Caco-2 (cell line): ENCODE measurements at regions not wholly inside any gene's neighbourhood (a gene's known extent, or its start where the extent isn't known, plus 50 kb on each side); places are given as distances from the start of the nearest gene placed in this dataset.
A peak's percentile ranks its signal among the peaks of the same experiment; 100 is the strongest.

Source experiments
- BruUV-seq: library from RNA; stranded (reverse); fragments of 400-500 nt; replicated peaks from 2 replicates; lab custom pipeline; 2021; lab: Mats Ljungman, UMichigan
- CTCF ChIA-PET: fragments of 300-600 bp; sonication (Branson Sonifier 250); formaldehyde crosslinking; loops from one replicate; lab custom pipeline; 2022; ENCODE audit warnings: antibody characterized with exemption; lab: Charles Lee
- POLR2A ChIA-PET: fragments of 300-600 bp; sonication (Branson Sonifier 250); formaldehyde crosslinking; loops from one replicate; lab custom pipeline; 2022; ENCODE audit warnings: antibody characterized with exemption; lab: Charles Lee
- DNase-seq, 2 experiments: peaks; one replicate each; pipeline versions ENCODE4 v3.0.0 to v3.0.0-alpha.2; 2020 to 2022
- H3K27me3 ChIP-seq: replicated peaks from 2 replicates; pipeline ENCODE4 v1.6.0; 2011; ENCODE audit warnings: low read length; ENCODE audit not compliant: control insufficient read depth, insufficient read depth
- H3K36me3 ChIP-seq: 2 replicates; pipeline ENCODE4 v1.5.1; 2011; ENCODE audit warnings: low read length; ENCODE audit not compliant: control insufficient read depth, insufficient read depth
- H3K4me1 ChIP-seq: fragments of 250-450 bp; sonication (Bioruptor Pico); 2 replicates; pipeline ENCODE4 v1.5.1; 2020; ENCODE audit warnings: mild to moderate bottlenecking
- H3K4me3 ChIP-seq: 2 replicates; pipeline ENCODE4 v1.5.1; 2011; ENCODE audit warnings: low read depth, mild to moderate bottlenecking, control low read depth, low read length
- H3K9me3 ChIP-seq: fragments of 250-450 bp; sonication (Bioruptor Pico); 2 replicates; pipeline ENCODE4 v1.5.1; 2020; ENCODE audit warnings: mild to moderate bottlenecking, moderate library complexity
- H3K27ac Mint-ChIP-seq: one replicate; pipeline ENCODE4 v1.8.0; 2022; ENCODE audit warnings: mixed read lengths; ENCODE audit not compliant: unreplicated experiment
- H3K27me3 Mint-ChIP-seq: one replicate; pipeline ENCODE4 v1.8.0; 2022; ENCODE audit warnings: mixed read lengths; ENCODE audit not compliant: insufficient read depth, unreplicated experiment
- H3K36me3 Mint-ChIP-seq: one replicate; pipeline ENCODE4 v1.8.0; 2022; ENCODE audit warnings: mild to moderate bottlenecking, mixed read lengths; ENCODE audit not compliant: insufficient read depth, unreplicated experiment
- H3K4me1 Mint-ChIP-seq: one replicate; pipeline ENCODE4 v1.8.0; 2022; ENCODE audit warnings: low read depth, mixed read lengths; ENCODE audit not compliant: unreplicated experiment
- H3K4me3 Mint-ChIP-seq: one replicate; pipeline ENCODE4 v1.8.0; 2022; ENCODE audit warnings: mild to moderate bottlenecking, moderate library complexity, mixed read lengths; ENCODE audit not compliant: unreplicated experiment
- H3K9me3 Mint-ChIP-seq: one replicate; pipeline ENCODE4 v1.8.0; 2022; ENCODE audit warnings: mixed read lengths; ENCODE audit not compliant: unreplicated experiment
- intact Hi-C: fragments of 100-400 bp; cut with micrococcal nuclease; formaldehyde crosslinking; loops from one replicate; pipeline ENCODE4 v1.10.0; 2022; ENCODE audit not compliant: unreplicated experiment
- TF ChIP-seq, protein P1 (sequence below), 2 experiments: fragments of 200-600 bp in 1 of 2; IDR thresholded peaks; 1 replicate in 1 of 2; 2 replicates in 1 of 2; pipeline versions ENCODE4 v1.5.1 to v1.8.0; 2011 to 2022; ENCODE audit warnings: antibody characterized with exemption in 1 of 2, control low read depth in 1 of 2, inconsistent platforms in 1 of 2, low read depth in 1 of 2, low read length in 1 of 2, mild to moderate bottlenecking in 1 of 2, moderate library complexity in 1 of 2; ENCODE audit not compliant: insufficient read depth in 1 of 2, severe bottlenecking in 1 of 2, unreplicated experiment in 1 of 2

GRCh38 chr17:70683936-70684335 is 514.6 kb downstream of the KCNJ2 start:
- no peak for DNase-seq
- BruUV-seq = no TSS peak
- Mint-ChIP-seq H3K4me1 (peaks cover 7% of the 10 kb centered on the region), H3K9me3 (peaks cover 10% of the 10 kb centered on the region), H3K27me3 (no peaks in the 10 kb centered on the region), H3K4me3 (no peak overlapping the region), H3K27ac (no peak overlapping the region), H3K36me3 (no peaks in the 10 kb centered on the region)
- Histone ChIP-seq H3K4me1 (peaks cover 13% of the 10 kb centered on the region), H3K9me3 (no peaks in the 10 kb centered on the region), H3K4me3 (no peak overlapping the region), H3K27me3 (no peaks in the 10 kb centered on the region), H3K36me3 (no peaks in the 10 kb centered on the region)
- intact Hi-C loops = no loop called here
- TF ChIP-seq, protein P1, sequence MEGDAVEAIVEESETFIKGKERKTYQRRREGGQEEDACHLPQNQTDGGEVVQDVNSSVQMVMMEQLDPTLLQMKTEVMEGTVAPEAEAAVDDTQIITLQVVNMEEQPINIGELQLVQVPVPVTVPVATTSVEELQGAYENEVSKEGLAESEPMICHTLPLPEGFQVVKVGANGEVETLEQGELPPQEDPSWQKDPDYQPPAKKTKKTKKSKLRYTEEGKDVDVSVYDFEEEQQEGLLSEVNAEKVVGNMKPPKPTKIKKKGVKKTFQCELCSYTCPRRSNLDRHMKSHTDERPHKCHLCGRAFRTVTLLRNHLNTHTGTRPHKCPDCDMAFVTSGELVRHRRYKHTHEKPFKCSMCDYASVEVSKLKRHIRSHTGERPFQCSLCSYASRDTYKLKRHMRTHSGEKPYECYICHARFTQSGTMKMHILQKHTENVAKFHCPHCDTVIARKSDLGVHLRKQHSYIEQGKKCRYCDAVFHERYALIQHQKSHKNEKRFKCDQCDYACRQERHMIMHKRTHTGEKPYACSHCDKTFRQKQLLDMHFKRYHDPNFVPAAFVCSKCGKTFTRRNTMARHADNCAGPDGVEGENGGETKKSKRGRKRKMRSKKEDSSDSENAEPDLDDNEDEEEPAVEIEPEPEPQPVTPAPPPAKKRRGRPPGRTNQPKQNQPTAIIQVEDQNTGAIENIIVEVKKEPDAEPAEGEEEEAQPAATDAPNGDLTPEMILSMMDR (IDR thresholded peaks at IDR 0.05; ENCODE audit: insufficient read depth in 1 of 2, low read depth in 1 of 2, low read length in 1 of 2, severe bottlenecking in 1 of 2, unreplicated experiment in 1 of 2) = no peak
- POLR2A ChIA-PET = no interaction called here
- CTCF ChIA-PET = no interaction called here

DNA sequence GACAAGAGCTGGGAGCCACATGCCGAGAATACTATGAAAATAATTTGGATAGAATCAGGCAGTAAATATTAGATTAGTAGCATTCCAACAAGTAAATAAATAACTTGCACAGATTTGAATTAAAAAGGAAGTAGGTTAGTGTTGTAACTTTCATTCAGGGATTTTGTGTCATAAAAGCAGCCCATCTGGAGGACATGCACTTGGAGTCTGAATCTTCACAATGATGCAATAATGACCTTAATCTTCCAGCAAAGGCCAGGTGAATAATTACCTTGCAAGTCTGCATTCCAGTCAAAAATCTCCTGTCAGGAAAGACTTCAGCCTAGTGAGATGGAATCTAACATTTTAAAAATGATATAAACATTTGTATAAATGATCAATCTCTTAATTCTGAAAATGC is 518.1 kb downstream of the KCNJ2 start:
- ChIA-PET POLR2A (no interaction called here), CTCF (no interaction called here)
- Histone ChIP-seq H3K36me3 (no peaks in the 10 kb centered on the region), H3K9me3 (no peaks in the 10 kb centered on the region), H3K4me3 (no peak overlapping the region), H3K4me1 (peaks cover 13% of the 10 kb centered on the region), H3K27me3 (no peaks in the 10 kb centered on the region)
- TF ChIP-seq, protein P1 (IDR thresholded peaks at IDR 0.05; ENCODE audit: insufficient read depth in 1 of 2, low read depth in 1 of 2, low read length in 1 of 2, severe bottlenecking in 1 of 2, unreplicated experiment in 1 of 2) = no peak
- H3K27ac Mint-ChIP-seq = no peak overlapping the region
- intact Hi-C loops = no loop called here
- peaks cover 4% of the 10 kb centered on the region for H3K27me3 Mint-ChIP-seq
- peaks cover 7% of the 10 kb centered on the region for H3K4me1 Mint-ChIP-seq
- DNase-seq = peak in 1 of 2 experiments; percentile 43
- no TSS peak for BruUV-seq
- no peaks in the 10 kb centered on the region for H3K36me3 Mint-ChIP-seq
- no peak overlapping the region for H3K4me3 Mint-ChIP-seq
- peaks cover 10% of the 10 kb centered on the region for H3K9me3 Mint-ChIP-seq

DNA sequence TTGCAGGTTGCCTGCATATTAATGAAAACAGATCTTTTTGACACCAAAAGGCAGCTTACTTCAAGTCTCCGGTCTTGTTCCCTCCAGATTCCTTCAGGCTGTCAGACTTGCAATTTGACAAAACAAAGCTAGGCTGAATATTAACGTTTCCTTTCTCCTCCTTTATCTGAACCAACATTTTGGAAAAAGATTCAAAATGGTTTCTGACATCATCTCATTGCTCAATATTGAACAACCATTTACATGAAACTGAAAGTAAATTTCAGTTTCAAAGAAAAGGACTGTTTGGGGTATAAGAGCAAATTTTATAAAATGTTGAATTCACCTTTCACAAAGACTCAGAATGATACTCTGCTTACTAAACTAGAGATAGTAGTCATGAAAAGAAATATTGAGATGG is 521.8 kb downstream of the KCNJ2 start:
- H3K4me3 Mint-ChIP-seq = no peak overlapping the region
- TF ChIP-seq, protein P1 (IDR thresholded peaks at IDR 0.05; ENCODE audit: insufficient read depth in 1 of 2, low read depth in 1 of 2, low read length in 1 of 2, severe bottlenecking in 1 of 2, unreplicated experiment in 1 of 2) = no peak
- intact Hi-C loops = no loop called here
- CTCF ChIA-PET = no interaction called here
- POLR2A ChIA-PET = no interaction called here
- H3K36me3 ChIP-seq = no peaks in the 10 kb centered on the region
- peaks cover 6% of the 10 kb centered on the region for H3K27me3 Mint-ChIP-seq
- no peaks in the 10 kb centered on the region for H3K9me3 Mint-ChIP-seq
- H3K36me3 Mint-ChIP-seq = no peaks in the 10 kb centered on the region
- no peak overlapping the region for H3K27ac Mint-ChIP-seq
- no peak overlapping the region for H3K4me3 ChIP-seq
- DNase-seq = no peak
- H3K4me1 ChIP-seq = peaks cover 13% of the 10 kb centered on the region
- BruUV-seq = no TSS peak
- no peaks in the 10 kb centered on the region for H3K27me3 ChIP-seq
- H3K4me1 Mint-ChIP-seq = peaks cover 7% of the 10 kb centered on the region
- no peaks in the 10 kb centered on the region for H3K9me3 ChIP-seq
